ENCODE measurements at regions not wholly inside any gene's neighbourhood (a gene's known extent, or its start where the extent isn't known, plus 50 kb on each side); places are given as distances from the start of the nearest gene placed in this dataset.

- DNase-seq (ENCODE audit: low read depth) (no peak), FAIRE-seq (no peak)
- TF ChIP-seq, protein P1, sequence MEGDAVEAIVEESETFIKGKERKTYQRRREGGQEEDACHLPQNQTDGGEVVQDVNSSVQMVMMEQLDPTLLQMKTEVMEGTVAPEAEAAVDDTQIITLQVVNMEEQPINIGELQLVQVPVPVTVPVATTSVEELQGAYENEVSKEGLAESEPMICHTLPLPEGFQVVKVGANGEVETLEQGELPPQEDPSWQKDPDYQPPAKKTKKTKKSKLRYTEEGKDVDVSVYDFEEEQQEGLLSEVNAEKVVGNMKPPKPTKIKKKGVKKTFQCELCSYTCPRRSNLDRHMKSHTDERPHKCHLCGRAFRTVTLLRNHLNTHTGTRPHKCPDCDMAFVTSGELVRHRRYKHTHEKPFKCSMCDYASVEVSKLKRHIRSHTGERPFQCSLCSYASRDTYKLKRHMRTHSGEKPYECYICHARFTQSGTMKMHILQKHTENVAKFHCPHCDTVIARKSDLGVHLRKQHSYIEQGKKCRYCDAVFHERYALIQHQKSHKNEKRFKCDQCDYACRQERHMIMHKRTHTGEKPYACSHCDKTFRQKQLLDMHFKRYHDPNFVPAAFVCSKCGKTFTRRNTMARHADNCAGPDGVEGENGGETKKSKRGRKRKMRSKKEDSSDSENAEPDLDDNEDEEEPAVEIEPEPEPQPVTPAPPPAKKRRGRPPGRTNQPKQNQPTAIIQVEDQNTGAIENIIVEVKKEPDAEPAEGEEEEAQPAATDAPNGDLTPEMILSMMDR (IDR thresholded peaks at IDR 0.05; ENCODE audit: insufficient read depth, low read length, severe bottlenecking), result no peak
- Histone ChIP-seq H3K4me3 (ENCODE audit: low read depth, low read length) (no peak overlapping the region), H3K36me3 (ENCODE audit: control insufficient read depth, insufficient read depth, low read length) (no peaks in the 10 kb centered on the region), H3K27me3 (ENCODE audit: control insufficient read depth, insufficient read depth, low read length) (no peaks in the 10 kb centered on the region)
Measured at GRCh38 chr1:38536089-38536488, 323.5 kb downstream of the RRAGC start.

- no peak for FAIRE-seq
- TF ChIP-seq, protein P1 (IDR thresholded peaks at IDR 0.05; ENCODE audit: insufficient read depth, low read length, severe bottlenecking), result no peak
- Histone ChIP-seq H3K4me3 (ENCODE audit: low read depth, low read length) (no peak overlapping the region), H3K27me3 (ENCODE audit: control insufficient read depth, insufficient read depth, low read length) (no peaks in the 10 kb centered on the region), H3K36me3 (ENCODE audit: control insufficient read depth, insufficient read depth, low read length) (no peaks in the 10 kb centered on the region)
- no peak for DNase-seq (ENCODE audit: low read depth)
Measured at GRCh38 chr1:38534473-38534823, 325.1 kb downstream of the RRAGC start.

DNA sequence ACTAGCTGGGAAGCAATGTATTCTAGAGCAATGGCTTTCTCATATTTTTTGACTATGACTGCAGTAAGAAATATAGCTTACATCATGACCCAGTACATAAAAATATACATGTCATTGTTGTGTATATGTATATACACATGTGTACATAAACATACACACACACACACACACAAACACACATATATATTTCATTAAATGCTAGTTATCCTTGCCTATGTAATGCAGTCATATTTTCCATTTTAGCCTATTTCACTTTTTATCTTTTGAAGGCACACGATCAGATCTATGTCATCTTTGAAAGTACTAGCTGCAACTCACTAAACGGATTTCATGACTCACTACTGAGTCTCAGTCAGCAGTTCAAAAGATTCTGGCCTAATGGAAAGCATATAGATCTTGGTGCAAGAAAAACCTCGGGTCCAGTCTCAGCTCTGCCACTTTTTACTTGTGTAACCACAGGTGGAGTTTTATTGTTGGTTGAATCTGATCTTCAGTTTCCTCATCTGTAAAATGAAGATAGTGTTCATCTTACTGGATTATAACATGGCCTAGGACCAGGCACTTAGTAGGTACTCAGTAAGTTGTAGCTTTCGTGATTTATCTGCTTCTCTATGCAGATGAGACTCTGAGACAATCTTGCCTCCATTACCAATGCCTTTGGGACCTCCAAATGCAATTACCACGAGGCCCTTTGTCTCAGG, 325.6 kb downstream of the RRAGC start:
- no peaks in the 10 kb centered on the region for H3K27me3 ChIP-seq (ENCODE audit: control insufficient read depth, insufficient read depth, low read length)
- no peak for FAIRE-seq

DNA sequence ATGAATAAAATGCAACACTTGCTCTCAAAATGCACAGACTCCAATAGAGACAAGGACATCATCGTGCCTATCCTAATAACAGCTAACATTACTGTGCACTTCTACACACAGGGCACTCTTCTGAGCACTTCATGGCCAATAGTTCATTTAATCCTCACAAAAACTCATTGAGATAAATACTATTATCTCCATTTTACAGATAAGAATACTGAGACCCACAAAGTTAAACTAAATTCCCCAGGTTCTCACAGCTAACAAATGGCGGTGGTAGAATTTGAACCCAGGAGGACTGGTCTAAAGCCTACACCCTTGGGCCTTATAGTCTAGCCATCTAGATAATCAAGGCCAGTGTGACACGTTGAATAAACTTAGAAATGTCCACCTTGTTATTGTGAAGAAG, 328.6 kb downstream of the RRAGC start:
- DNase-seq (ENCODE audit: low read depth), result no peak
- TF ChIP-seq, protein P1 (IDR thresholded peaks at IDR 0.05; ENCODE audit: insufficient read depth, low read length, severe bottlenecking), result no peak
- Histone ChIP-seq H3K27me3 (ENCODE audit: control insufficient read depth, insufficient read depth, low read length) (no peaks in the 10 kb centered on the region), H3K4me3 (ENCODE audit: low read depth, low read length) (no peak overlapping the region), H3K36me3 (ENCODE audit: control insufficient read depth, insufficient read depth, low read length) (no peaks in the 10 kb centered on the region)
- no peak for FAIRE-seq

More for the DNA sequence above, 325.6 kb downstream of the RRAGC start:
- DNase-seq (ENCODE audit: low read depth), result peak; percentile 16
- H3K4me3 ChIP-seq (ENCODE audit: low read depth, low read length), result no peak overlapping the region
- TF ChIP-seq, protein P1 (IDR thresholded peaks at IDR 0.05; ENCODE audit: insufficient read depth, low read length, severe bottlenecking), result no peak
- no peaks in the 10 kb centered on the region for H3K36me3 ChIP-seq (ENCODE audit: control insufficient read depth, insufficient read depth, low read length)

GRCh38 chr1:38529946-38530345, 329.6 kb downstream of the RRAGC start:
- Histone ChIP-seq H3K36me3 (ENCODE audit: control insufficient read depth, insufficient read depth, low read length) (no peaks in the 10 kb centered on the region), H3K4me3 (ENCODE audit: low read depth, low read length) (no peak overlapping the region), H3K27me3 (ENCODE audit: control insufficient read depth, insufficient read depth, low read length) (no peaks in the 10 kb centered on the region)
- DNase-seq (ENCODE audit: low read depth) (no peak), FAIRE-seq (peak; percentile 76)
- TF ChIP-seq, protein P1 (IDR thresholded peaks at IDR 0.05; ENCODE audit: insufficient read depth, low read length, severe bottlenecking), result no peak

- Histone ChIP-seq H3K27me3 (ENCODE audit: control insufficient read depth, insufficient read depth, low read length) (no peaks in the 10 kb centered on the region), H3K4me3 (ENCODE audit: low read depth, low read length) (no peak overlapping the region), H3K36me3 (ENCODE audit: control insufficient read depth, insufficient read depth, low read length) (no peaks in the 10 kb centered on the region)
- no peak for FAIRE-seq
- TF ChIP-seq, protein P1 (IDR thresholded peaks at IDR 0.05; ENCODE audit: insufficient read depth, low read length, severe bottlenecking), result no peak
- DNase-seq (ENCODE audit: low read depth), result no peak
Measured at GRCh38 chr1:38529391-38529790, 330.2 kb downstream of the RRAGC start.
